Mucosa of rectum (tissue), 2 donors: ENCODE measurements at regions not wholly inside any gene's neighbourhood (a gene's known extent, or its start where the extent isn't known, plus 50 kb on each side); places are given as distances from the start of the nearest gene placed in this dataset.
A peak's percentile ranks its signal among the peaks of the same experiment; 100 is the strongest.

Source experiments
- H3K27ac ChIP-seq, 2 donors: one replicate each; pipeline ENCODE4 v1.7.0; 2013; ENCODE audit warnings: inconsistent platforms in 2 of 2, low read depth in 2 of 2, low read length in 2 of 2
- H3K27me3 ChIP-seq, 2 donors: one replicate each; pipeline ENCODE4 v1.7.0; 2013; ENCODE audit warnings: low read length in 2 of 2; ENCODE audit not compliant: control insufficient read depth in 2 of 2, insufficient read depth in 2 of 2
- H3K36me3 ChIP-seq, 2 donors: one replicate each; pipeline ENCODE4 v1.7.0; 2013; ENCODE audit warnings: low read length in 2 of 2; ENCODE audit not compliant: control insufficient read depth in 2 of 2, insufficient read depth in 2 of 2
- H3K4me1 ChIP-seq, 2 donors: one replicate each; pipeline ENCODE4 v1.7.0; 2013; ENCODE audit warnings: low read length in 2 of 2, mild to moderate bottlenecking in 1 of 2; ENCODE audit not compliant: control insufficient read depth in 2 of 2, insufficient read depth in 2 of 2
- H3K4me3 ChIP-seq, 2 donors: one replicate each; pipeline ENCODE4 v1.7.0; 2013; ENCODE audit warnings: low read length in 2 of 2
- H3K9ac ChIP-seq, 2 donors: one replicate each; pipeline ENCODE4 v1.7.0; 2013; ENCODE audit warnings: low read length in 2 of 2, low read depth in 1 of 2, mild to moderate bottlenecking in 1 of 2
- H3K9me3 ChIP-seq, 2 donors: one replicate each; pipeline ENCODE4 v1.7.0; 2013; ENCODE audit warnings: low read length in 2 of 2; ENCODE audit not compliant: control insufficient read depth in 2 of 2
- donor health status: healthy.
- donor health status: Normal muscosa, but diverticular disease.

DNA sequence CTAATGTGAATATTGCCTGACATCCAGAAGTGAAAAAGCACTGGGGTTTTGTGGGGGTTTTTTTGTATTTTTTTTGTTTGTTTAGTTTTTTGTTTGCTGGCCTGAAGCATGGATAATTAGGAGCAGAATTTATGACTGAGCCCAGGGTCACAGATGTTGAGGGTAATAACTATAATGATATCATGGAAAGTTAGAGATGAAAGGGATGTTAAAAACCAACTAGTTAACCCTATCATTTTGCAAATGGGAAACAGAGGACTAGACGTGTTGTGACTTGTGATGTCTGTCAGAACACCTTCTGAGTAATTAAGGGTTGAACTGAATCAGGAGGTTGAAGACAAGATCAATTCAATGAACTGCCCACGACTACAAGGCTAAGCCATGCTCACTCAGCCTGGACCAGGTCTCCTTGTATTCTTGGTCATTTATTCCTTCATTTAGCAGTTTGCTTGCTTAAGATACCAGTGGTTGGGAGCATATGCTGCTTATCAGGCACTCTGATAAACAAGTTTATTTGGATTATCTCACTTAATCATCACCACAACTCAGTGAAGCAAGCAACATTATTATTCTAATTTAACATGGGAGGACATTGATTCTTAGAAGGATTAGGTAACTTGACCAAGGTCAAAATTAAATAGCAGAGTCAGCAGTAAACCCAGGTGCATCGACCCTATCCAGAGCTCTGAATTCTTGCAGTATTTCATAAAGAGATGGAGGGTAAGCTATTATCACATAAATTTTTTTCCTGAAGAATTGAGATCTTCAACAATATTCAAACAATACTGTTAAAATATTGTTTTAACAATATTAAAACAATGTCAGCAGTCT lies 75.7 kb upstream of the PIK3R1 start:
- H3K36me3 ChIP-seq = no peaks in the 10 kb centered on the region
- no peak overlapping the region for H3K27ac ChIP-seq
- peaks cover 0 to 2% of the 10 kb centered on the region in 2 donors for H3K4me1 ChIP-seq
- no peaks in the 10 kb centered on the region for H3K9me3 ChIP-seq
- no peak overlapping the region for H3K9ac ChIP-seq
- H3K27me3 ChIP-seq = no peaks in the 10 kb centered on the region
- no peak overlapping the region for H3K4me3 ChIP-seq

DNA sequence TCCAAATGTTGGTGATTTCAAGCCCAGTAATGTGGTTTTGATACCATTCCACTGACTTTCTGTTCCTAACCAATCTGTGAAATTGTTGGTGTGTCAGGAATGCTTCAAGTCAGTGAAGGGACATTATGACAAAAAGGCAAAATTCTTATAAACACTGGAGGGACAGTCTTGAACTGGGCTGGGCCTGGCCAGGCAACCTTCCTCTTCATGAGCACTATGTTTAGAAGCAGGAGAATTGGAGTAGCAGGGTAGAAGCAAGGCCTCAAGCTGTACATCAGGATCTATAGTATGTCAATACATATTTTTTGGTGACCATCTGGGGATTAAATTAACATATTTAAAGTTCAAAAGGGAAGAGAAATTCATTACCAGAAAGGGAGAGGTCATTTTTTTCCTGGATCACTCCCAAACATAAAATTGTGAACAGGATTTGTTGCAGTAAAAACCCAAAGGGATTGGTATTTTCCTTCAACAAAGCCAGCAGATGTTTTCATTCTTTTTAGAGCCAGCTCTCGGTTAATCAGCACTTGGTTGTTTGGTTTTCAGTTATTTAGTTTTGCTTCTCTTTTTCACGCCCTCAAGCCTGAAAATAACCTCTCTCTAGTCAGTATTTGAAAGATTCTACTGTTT lies 77.9 kb upstream of the PIK3R1 start:
- H3K27me3 ChIP-seq = no peaks in the 10 kb centered on the region
- no peak overlapping the region for H3K9ac ChIP-seq
- H3K36me3 ChIP-seq = no peaks in the 10 kb centered on the region
- H3K4me3 ChIP-seq = no peak overlapping the region
- H3K9me3 ChIP-seq = no peaks in the 10 kb centered on the region
- no peak overlapping the region for H3K27ac ChIP-seq
- H3K4me1 ChIP-seq = peaks cover 0 to 7% of the 10 kb centered on the region in 2 donors

DNA sequence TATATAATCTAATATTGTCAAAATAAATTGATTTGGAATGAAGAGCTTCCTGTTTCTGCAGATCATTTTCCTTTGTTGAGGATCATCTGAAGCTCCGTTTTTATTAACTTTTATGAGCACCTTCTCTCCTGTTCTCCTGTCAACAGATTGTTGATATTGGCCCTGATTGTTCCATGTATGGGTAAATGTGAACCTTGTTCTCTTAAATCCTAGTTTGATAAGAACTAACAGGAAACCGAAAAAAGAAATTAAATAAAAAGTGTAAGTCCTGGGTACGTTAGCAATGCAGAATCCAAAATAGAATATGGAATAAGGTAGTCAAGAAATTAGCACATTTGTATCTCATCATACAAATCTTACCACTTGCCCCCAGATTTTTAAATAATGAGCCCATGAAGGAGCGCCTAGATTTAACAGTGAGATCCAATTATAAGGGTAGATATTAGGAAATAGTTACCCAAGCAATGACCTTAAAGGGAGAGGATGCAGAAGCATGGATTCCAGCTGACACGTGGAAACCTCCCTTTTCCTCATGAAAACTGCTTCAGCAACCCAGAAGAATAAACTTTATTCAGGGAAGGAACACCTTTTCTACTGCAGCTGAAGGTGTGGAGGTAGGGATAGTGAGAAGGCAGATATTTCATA lies 80.8 kb upstream of the PIK3R1 start:
- no peaks in the 10 kb centered on the region for H3K27me3 ChIP-seq
- H3K4me3 ChIP-seq = no peak overlapping the region
- no peak overlapping the region for H3K27ac ChIP-seq
- H3K9me3 ChIP-seq = no peaks in the 10 kb centered on the region
- H3K36me3 ChIP-seq = no peaks in the 10 kb centered on the region
- H3K9ac ChIP-seq = no peak overlapping the region
- H3K4me1 ChIP-seq = peaks cover 0 to 5% of the 10 kb centered on the region in 2 donors

DNA sequence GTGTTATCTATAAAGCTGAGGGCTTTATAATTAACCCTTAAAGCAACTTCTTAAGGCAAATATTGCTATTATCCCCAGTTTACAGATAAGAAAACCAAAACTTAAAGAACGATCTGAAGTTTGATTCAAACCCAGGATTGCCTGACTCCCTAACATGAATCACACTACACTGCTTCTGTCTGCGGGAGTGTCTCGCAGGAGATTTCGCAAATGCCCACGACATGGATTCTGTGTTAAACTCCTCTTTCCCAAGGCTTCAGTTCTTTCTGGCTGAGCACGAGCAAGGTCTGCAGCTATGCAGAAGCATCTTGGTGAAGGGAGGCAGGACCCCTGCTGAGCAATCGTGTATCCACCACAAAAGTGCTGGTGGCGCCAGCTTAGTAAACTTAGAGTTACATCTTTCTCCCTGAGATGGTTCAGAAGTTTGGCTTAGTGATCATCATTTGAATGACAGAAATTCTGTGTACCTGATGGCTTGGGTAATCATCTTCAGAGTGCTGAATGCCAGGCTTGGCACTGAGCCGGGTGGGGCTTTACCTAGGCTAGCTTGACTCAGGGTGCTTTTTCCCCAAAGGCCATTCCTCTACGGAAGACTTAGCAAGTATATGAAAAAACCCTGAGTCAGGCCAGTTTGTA lies 81.4 kb upstream of the PIK3R1 start:
- Histone ChIP-seq H3K9me3 (no peaks in the 10 kb centered on the region), H3K27me3 (no peaks in the 10 kb centered on the region), H3K36me3 (no peaks in the 10 kb centered on the region), H3K9ac (no peak overlapping the region), H3K27ac (no peak overlapping the region), H3K4me3 (no peak overlapping the region), H3K4me1 (peaks cover 0 to 5% of the 10 kb centered on the region in 2 donors)

DNA sequence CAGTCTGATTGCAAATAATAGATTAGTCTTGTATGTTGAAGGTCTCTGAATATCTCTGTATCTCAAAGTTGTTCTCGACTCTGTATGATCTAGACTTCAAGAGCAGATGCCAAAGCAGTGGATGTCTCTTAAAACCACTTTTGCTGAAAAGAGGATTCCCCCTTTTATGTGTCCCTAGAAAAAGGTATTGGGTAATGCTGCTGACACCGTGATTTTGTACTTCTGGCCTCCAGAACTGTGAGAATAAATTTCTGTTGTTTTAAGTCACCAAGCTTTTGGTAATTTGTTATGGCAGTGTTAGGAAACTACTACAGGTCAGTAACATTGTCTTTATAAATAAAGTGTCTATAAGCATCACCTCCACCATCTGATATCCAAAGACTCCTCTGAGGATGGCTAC lies 85.3 kb upstream of the PIK3R1 start:
- H3K36me3 ChIP-seq = no peaks in the 10 kb centered on the region
- H3K4me3 ChIP-seq = no peak overlapping the region
- H3K27ac ChIP-seq = no peak overlapping the region
- peaks cover 0 to 5% of the 10 kb centered on the region in 2 donors for H3K4me1 ChIP-seq
- no peaks in the 10 kb centered on the region for H3K9me3 ChIP-seq
- H3K9ac ChIP-seq = no peak overlapping the region
- H3K27me3 ChIP-seq = no peaks in the 10 kb centered on the region

DNA sequence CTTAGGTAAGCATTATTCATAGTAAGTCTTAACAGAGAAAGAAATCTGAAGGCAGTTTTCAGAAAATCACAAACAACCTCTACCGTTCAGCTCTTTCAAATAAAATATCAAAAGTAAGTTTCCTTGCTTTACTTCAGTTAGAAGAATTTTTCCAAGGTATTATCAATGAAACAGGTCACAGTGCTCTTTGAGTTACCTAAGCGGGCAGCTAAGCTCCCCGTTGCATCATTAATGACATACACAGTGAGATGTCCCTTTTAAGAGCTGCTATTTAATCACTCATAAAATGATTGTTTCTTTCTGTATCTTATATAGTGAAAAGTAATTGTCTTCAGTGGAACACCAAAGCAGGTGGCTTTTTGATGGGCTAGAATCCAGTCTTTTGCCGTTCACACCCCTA lies 86.2 kb upstream of the PIK3R1 start:
- peaks cover 0 to 5% of the 10 kb centered on the region in 2 donors for H3K4me1 ChIP-seq
- H3K9me3 ChIP-seq = no peaks in the 10 kb centered on the region
- H3K9ac ChIP-seq = no peak overlapping the region
- H3K36me3 ChIP-seq = no peaks in the 10 kb centered on the region
- H3K4me3 ChIP-seq = no peak overlapping the region
- H3K27me3 ChIP-seq = no peaks in the 10 kb centered on the region
- no peak overlapping the region for H3K27ac ChIP-seq

DNA sequence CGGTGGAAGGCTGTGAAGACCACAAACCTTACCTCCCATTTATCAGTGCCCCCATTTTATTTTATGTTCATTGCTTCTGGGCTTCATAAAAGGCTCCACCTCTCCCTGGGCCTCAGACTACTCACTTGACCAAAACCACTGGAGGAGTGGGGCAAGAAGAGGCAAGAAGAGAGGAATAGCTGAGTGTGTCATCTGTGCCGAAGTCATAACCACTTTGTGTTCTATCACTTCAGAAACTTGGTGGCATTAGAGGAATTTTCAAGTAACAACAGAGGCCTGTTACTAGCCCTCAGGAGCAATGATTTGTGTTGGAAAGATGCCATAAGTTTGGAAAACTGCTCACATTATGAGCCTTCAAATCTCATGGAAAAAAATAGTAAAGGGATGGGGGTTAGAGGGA lies 88.7 kb upstream of the PIK3R1 start:
- H3K9ac ChIP-seq = no peak overlapping the region
- no peak overlapping the region for H3K27ac ChIP-seq
- peaks cover 2 to 8% of the 10 kb centered on the region in 2 donors for H3K4me1 ChIP-seq
- H3K4me3 ChIP-seq = no peak overlapping the region
- no peaks in the 10 kb centered on the region for H3K9me3 ChIP-seq
- H3K27me3 ChIP-seq = no peaks in the 10 kb centered on the region
- no peaks in the 10 kb centered on the region for H3K36me3 ChIP-seq

DNA sequence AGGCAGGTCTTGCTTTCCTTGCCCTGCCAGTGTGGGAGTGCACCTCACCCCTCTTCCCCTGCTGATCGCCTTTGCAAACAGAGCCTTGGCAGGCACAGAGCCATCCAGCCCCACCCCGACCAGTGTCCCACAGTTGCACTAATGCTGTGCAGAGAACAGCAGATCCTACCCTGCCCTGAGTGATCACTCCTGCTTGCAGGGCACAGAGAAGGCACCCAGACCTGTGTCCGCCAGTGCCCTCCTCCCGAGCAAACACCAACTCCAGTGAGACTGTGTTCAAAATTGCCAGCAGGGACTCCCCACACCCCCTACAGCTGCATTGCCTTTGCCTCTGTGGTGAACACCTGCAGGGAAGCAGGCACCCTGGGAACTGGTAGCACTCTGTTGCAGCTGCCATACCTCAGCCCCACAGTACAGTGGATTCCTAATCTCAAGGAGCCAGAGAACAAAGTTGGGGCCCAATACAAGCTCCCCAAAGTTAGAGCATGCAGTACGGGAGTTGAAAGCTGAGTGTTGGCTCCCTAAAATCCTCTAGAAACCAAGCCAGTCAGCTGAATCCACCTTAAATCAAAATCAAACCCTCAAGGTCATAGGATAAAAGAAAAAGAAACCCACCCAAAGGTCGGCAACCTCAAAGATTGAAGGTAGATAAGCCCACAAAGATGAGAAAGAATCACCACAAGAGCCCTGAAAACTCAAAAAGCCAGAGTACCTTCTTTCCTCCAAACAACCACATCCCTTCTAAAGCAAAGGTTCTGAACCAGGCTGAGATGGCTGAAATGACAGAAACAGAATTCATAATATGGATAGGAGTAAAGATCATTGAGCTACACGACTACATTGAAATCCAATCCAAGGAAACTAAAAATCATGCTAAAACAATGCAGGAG lies 92.9 kb upstream of the PIK3R1 start:
- no peaks in the 10 kb centered on the region for H3K36me3 ChIP-seq
- H3K4me3 ChIP-seq = no peak overlapping the region
- H3K27me3 ChIP-seq = no peaks in the 10 kb centered on the region
- H3K4me1 ChIP-seq = peaks cover 2 to 10% of the 10 kb centered on the region in 2 donors
- peak overlapping the region in 1 of 2 donors; percentile 8 for H3K9ac ChIP-seq
- no peaks in the 10 kb centered on the region for H3K9me3 ChIP-seq
- no peak overlapping the region for H3K27ac ChIP-seq

DNA sequence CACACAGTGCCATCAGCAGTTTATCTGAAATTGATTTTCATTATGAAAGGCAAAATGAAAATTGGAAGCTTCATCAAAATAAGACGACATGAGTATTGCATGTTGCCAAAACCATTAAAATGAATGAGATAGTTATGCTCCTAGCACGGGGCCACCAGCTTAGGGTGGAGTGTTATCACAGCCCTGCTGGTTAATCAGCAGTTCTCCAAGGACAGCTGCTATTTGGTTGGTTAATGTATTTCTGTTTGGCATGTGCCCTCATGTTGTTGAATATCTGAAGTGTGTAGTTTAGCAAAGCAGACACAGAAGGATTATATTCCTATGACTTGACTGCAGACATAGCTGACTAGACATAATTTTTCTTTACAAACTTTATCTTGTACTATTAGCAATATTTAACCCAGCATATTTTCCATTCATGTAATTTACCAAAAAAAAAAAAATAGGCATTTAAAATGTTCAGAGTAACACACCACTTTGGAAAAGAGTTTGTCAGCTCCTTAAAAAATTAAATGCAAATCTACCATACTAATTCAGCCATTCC lies 98.6 kb upstream of the PIK3R1 start:
- Histone ChIP-seq H3K4me1 (peaks cover 0 to 2% of the 10 kb centered on the region in 2 donors), H3K4me3 (no peak overlapping the region), H3K9ac (no peak overlapping the region), H3K27me3 (no peaks in the 10 kb centered on the region), H3K36me3 (no peaks in the 10 kb centered on the region), H3K27ac (no peak overlapping the region), H3K9me3 (no peaks in the 10 kb centered on the region)
